ENCODE measurements at regions not wholly inside any gene's neighbourhood (a gene's known extent, or its start where the extent isn't known, plus 50 kb on each side); places are given as distances from the start of the nearest gene placed in this dataset.
"Not testable (repeated sequence)": the region's sequence is repeated elsewhere in the genome, so short reads cannot be mapped to it uniquely, and the experiment has no call there.

DNA sequence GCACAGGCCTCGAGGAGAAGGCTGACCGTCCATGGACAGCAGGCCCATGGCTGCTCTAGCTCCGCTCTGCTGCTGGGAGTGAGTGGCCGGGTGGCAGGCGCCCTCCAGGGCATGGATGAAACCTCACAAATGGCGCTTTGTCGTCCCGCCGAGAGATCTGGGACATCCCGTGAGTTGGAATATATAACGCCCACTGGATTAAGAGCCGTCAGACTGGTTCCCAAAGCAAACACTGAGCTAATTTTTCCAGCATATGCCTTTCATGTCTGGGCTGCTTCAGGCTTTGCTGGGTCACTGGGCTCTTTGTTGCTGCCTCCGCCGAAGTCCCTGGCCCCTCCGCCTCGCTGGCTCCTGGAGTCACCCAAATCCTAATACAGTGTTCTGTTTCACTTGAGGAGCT, 266.3 kb downstream of the FOXL1 start:
- DNase-seq = no peak

DNA sequence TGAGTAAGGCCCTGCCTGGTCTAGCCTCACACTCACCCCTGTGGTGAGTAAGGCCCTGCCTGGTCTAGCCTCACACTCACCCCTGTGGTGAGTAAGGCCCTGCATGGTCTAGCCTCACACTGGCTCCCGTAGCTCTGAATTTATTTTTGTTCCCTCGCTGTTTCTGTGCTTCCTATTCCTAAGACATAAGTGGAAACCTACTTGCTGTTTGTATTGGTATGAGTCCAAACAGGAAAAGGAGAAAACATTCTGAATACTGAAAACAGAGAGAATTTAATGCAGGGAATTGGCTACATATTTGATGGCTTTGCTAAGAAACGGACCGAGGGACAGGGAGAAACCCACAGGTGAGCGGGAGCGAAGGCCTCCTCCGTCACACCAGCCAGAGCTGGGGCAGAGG, 267.8 kb downstream of the FOXL1 start:
- DNase-seq = no peak

DNA sequence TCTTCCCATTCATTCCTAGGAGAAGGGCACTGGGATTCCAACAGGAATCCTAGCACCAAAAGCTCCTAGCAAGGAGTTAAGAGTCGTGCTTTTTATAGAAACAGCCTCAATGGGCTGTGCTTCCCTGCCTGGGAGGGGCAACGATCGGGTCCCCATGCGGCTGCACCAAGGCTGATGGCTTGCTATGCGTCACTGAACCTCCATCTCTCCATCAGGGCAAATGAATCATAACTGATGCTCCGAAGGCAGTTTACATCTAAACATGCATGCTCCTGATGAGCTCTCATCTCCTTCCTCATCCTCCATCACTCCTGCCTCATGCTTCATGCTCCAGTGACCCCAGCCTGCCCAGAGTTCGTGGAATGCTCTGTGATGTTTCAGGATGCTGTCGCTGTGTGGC, 270.5 kb downstream of the FOXL1 start:
- no peak for DNase-seq

DNA sequence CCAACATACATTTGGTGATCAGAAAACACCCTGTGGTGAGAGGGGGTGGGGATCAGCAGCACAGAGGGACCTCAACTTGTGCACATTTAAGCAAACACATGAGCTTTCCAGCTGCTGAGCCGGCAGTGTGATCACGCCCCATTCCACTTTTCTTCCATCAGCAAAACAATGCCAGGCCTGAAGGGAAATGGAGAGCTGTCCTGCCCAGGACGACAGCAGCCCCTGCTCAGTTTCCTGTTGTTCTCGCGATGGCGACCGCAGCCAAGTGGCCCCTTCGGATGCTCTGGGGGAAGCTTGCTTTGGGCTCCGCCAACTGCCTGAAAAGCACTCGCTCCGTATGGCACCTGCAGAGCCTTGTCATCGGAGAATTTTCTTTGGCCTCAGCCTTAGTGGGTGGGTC, 272.3 kb downstream of the FOXL1 start:
- no peak for DNase-seq

DNA sequence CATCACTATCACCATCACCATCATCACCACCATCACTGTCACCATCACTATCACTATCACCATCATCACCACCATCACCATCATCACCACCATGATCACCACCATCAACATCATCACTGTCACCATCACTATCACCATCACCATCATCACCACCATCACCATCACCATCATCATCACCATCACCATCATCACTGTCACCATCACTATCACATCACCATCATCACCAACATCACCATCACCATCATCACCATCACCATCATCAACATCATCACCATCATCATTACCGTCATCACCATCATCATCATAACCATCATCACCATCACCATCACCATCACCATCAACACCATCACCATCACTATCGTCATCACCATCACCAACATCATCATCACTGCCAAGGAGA, 273.8 kb downstream of the FOXL1 start:
- no peak for DNase-seq

DNA sequence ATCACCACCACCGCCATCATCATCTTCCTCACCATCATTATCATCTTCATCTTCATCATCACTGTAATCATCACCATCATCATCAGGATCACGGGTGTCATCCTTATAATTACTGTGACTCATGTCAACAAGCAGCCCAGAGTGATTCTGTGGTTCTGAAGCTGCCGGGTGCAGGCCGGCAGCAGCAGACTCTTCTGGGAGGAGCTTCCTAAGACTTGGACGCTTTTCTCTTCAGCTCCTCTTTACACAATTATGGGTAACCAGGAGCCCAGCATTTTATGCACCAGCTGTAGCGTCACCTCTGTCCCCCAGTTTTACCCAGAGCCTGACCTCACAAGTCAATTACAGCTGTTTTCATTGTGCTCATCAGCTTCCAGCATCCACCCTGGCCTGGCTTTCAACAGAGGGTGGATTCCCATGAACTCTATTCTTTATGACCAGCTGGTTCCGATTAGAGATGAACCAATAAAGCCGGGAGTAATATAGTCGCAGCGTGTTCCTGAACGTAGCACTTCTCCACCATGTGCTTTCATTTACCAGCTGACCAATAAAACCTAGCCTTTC, 275.8 kb downstream of the FOXL1 start:
- DNase-seq = no peak

DNA sequence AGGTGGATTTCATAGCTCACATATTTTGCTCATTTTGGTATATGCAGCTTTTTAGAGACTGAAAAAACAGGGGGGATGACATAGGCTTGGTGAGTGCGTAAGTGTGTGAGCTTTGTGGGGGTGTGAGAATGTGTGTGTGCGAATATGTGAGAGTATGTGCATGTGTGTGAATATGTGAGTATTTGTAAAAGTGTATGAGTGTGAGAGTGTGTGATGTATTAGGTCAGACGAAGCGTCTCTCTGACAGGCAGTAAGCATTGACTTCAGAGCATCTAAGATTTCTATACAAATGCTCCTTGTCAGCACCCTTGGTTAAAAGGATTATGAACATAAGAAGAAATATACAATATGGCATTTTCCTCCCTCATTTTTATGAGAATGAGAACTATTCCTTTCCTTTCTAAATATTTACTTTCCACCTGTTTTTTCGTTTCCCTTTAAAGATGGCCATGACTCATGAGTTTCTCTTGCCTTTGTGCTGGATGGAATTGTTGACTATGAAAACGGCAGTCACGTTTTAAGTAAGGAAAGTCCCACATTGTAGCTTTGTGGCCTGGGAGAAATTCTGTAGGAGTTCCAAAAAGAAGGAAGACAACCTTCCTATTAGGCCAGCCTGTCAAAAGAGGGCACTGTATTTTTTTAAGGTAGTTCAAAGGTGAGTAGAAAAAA, 276.4 kb downstream of the FOXL1 start:
- no peak for DNase-seq

DNA sequence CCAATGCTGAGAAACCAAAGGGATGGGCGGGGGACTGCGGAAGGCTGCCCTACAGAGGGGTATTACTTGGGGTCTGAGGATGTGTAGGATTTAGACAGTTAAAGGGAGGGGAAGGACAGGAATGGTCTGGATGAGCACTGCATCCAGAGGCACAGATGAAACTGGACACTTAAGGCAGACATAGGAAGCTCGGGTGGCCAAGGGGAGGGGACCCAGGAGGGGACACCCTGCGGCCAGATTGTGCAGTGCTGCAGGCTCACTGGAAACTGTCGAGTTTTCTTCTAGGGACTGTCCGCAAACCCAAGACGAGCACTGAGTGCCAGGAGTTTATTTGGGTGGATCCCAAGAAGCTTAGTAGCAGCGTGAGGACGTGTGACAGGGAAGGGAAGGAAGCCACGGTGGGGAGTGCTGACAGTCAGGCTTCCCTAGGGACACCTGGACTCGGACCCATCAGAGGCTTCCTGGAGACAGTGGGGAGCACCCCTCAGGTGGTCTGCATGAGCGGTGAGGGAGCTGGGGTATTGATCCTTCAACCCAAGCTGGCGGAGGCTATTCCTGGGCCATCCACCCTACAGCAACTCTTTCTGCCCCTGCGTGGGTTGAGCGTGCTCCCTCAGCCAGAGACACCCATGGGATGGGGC, 278.7 kb downstream of the FOXL1 start:
- no peak for DNase-seq

DNA sequence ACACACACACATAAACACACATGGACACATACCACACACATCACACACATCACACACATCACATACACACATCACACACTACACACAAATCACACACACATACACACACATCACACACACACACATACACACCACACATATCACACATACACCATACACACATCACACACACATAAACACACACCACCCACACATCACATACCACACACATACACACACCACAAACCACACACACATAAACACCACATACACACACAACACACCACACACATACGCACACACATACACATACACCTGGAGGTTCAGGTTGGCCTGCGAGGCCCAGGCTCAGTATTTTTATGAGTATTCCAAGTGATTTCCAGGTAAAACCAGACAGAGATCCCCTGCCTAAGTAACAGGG, 279.5 kb downstream of the FOXL1 start:
- DNase-seq = no peak

DNA sequence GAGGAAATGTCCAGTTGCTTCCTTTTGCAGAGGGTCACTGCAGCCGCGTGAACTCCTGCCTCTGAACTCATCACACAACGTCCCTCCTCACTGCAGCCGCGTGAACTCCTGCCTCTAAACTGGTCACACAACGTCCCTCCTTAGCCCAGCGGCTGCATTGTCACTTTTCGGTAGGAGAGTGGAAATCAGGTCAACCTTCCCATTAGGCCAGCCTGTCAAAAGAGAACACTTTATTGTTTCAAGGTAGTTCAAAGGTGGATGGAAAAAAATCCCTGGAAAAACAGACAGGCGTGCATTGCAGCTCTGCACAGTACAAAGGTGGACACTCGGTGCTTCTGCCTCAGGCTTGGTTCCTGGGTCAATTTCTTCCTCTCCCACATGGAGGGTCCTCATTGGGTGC, 280.2 kb downstream of the FOXL1 start:
- DNase-seq = no peak

DNA sequence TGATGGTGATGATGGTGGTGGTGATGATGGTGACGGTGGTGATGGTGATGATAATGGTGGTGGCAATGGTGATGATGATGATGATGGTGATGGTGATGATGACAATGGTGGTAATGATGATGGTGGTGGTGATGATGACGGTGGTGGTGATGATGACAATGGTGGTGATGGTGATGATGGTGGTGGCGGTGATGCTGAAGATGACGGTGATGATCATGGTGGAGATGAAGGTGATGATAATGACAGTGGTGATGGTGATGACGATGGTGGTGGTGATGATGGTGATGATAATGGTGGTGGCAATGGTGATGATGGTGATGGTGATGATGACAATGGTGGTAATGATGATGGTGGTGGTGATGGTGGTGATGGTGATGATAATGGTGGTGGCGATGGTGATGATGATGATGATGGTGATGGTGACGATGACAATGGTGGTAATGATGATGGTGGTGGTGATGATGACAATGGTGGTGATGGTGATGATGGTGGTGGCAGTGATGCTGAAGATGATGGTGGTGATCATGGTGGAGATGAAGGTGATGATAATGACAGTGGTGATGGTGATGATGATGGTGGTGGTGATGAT, 283.0 kb downstream of the FOXL1 start:
- DNase-seq = not testable (repeated sequence)

DNA sequence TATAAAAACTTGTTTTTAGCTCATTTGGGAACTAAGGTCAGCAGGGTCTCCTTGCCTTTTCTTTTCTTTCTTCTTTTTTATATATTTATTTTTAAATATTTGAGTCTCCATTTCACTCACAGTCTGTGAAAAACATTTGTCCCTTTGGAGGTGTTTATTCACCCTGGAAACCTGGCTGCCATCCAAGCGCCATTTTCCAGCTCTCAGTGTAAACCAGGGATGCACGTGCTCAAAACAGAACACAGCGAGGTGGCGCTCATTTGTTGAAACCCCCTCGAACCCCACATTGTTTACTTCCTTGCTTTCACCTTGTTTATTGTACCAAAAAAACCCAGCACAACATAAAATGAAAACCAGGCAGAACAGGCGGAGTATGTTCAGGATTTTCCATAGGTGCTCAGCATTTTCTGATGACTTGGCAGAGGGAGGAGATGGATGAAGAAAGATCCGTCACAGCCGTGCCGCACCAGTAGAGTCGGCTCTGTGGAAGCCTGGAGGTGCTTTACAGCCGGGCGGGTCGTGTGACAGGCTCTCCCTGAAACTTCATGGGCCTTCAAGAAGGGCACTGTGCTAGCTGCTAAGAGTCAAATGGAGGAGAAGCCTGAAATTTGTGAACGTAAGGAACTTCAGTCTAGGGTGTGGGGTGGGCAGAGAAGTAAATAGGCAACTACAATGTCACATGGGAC, 284.4 kb downstream of the FOXL1 start:
- DNase-seq = peak; percentile 6

DNA sequence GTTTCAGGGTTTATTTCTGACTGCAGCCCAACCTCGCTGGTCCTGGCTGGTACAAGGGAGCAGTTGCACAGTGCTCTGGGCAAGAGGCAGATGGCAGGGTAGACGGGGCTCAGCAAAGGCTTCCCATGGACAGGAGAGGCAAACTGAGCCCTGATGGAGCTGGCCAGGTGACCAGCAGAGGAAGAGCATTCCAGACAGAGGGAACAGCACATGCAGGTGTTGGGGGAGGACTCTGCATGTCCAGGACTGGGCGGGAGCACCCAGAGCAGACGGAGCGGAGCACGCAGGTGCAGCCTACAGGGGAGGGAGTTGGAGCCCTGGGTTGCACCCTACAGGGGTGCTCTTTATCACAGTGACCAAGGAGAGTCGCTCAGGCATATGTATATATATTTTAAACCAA, 285.3 kb downstream of the FOXL1 start:
- no peak for DNase-seq

DNA sequence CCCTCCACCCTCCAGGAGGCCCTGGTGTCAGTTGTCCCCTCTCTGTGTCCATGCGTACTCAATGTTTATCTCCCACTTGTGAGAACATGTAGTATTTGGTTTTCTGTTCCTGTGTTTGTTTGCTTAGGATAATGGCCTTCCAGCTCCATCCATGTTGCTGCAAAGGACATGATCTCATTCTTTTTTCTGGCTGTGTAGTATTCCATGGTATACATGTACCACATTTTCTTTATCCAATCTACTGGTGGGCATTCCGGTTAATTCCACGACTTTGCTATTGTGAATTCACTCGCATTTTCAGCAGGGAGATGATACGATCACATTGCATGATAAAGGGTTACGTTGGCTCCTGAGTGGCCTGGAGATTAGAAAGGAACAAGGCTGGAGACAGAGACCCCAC, 286.2 kb downstream of the FOXL1 start:
- DNase-seq = no peak

DNA sequence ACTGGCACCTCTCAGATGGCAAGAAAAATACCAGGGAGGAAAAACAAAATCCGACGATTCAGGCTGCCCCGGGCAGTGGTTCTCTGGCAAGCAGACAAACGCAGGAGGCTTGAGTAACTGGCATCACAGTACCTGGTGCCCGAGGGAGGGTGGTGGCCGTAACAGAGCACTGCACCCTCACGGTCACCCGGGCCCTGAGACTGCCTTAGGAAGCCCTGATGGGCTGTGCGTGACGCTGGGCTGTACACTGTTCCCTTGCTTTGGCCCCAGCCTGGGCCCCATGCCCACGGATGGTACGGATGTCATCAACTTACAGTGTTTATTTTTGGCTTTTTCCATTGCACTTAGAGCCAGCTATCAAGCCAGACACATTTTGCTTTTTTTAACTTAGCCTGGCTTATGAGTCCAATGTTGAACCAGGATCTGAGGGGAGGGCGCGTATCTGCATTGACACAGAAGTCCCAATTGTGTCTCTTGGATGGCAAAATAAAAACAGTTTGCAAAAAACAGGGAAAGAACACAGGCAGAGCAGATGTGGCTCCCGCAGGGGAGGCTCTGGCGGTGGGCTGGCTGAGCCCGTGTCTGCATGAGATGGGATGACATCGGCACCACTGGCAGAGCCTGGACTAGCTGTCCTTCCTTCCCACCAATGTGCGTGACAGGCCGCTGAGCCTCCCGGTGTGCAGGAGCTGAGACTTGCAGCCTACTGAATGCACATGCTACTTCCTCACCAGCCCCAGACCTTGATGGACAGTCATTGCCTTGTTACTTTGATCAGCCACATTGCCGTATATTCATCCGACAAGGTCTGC, 287.7 kb downstream of the FOXL1 start:
- no peak for DNase-seq

DNA sequence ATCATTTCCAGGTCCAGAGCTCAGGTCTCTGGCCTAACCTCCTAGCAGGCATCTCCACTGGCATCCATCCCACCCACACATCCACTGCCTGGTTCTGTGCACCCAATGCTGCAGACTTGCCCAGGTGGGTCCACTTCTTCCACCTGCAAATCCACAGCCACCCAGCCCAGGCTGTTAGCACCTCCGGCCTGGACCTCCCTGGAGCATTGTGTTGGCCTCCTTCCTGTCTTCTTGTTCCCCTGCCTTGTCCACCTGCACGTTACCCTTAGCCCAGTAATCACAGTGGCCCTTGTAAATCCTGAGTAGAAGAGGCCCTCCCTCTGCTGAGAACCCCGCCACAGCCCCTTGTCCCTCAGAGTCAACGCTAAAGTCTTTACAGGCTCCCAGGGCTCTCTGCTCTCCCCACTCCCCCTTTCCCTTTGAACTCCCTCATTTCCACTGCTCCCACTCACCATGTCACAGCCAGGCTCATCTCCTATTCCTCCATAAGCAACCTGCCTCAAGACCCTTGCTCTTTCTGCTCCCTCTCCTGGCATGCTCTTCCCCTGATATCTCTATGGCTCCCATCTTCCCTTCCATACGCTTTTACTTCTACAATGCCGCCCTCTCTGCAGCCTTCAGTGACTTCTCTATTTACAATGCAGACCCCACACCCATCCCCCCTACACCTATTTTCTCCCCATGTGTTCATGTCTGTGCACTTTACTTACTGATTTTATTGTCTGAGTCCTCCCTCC, 288.8 kb downstream of the FOXL1 start:
- DNase-seq = no peak

DNA sequence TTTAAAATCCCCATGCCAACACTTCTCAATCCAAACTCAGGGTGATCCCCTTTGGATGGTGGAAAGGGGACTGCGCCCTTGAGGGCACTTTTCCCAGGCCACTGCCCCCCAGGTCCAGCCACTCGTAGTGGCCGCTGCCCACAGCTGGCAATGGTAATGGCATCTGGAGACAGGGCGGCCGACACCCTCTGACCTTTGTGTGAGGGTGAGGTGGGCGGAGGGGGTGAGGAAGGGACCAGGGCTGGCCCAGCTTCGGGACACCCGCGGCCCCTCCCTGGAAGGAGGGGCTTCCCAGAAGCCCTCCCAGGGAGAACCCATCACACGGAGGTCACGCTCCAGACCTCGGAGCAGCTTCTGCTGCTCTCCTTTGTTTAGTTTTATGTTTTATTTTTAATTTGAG, 289.7 kb downstream of the FOXL1 start:
- DNase-seq = no peak

DNA sequence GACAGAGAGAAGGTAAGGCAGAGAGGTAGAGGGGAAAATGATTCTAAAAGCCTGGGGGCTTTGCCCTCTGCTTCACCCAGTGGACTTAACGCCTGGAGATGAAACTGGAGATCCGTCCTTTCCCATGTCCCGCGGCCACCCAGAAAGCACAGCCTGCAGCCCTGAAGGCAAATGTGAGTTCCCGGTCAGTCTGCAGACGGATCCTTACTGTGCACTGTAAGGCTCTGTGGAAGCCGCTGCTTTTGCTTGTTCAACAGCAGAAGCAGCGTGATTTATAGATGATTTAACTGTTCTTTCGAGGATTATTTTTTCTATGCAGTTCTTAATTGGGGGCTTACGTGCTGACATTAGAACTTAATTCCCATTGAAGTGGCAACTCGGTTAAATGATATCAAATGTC, 290.4 kb downstream of the FOXL1 start:
- DNase-seq = no peak

DNA sequence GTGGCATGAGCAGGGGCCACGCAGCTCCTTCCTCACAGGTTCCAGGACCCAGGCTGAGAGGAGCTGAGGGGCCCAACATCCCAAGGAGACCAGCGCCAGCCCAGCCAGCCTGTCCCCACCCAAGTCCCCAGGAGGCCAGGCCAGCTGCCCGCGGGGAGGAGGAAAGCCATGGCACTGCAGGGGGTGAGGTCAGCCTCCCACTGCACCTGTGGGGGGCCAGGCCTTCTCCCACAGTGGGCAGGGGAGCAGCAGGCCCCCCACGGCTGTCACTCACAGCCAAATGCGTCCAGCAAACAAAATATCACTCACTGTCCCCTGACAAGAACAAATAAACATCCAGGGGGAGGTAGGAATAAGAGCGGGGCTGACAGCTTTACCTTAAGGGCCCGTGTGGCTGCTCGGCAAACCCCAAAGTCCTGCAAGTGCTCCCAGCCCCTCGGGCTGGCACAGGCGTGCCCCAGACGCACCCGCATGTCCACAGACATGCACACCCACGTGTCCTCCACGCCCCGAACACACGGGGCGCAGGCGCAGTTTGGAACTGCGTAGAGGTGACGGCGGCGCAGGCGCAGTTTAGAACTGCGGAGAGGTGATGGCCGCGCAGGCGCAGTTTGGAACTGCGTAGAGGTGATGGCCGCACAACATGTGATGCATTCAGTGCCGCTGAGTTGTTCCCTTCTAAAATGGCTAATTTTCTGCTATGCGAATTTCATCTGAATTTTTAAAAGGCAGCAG, 291.1 kb downstream of the FOXL1 start:
- DNase-seq = peak; percentile 20

DNA sequence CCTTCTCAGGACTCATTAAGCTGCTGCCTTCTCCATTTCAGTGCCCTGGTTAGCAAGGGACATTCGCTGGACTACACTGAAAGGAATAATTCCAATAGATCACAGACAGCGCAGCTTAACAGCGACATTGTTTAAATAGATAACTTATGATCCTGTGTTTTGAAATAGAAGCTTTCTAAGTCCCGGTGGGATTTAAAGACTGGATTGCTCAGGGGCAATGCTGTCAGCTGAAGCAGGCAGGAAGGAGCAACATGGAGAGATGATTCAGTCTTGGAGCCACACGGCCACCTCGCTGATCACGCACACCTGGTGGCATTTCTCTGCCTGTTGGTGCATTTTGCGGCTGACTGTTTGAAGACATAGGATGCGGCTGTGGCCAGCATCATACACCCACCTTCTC, 292.0 kb downstream of the FOXL1 start:
- no peak for DNase-seq

DNA sequence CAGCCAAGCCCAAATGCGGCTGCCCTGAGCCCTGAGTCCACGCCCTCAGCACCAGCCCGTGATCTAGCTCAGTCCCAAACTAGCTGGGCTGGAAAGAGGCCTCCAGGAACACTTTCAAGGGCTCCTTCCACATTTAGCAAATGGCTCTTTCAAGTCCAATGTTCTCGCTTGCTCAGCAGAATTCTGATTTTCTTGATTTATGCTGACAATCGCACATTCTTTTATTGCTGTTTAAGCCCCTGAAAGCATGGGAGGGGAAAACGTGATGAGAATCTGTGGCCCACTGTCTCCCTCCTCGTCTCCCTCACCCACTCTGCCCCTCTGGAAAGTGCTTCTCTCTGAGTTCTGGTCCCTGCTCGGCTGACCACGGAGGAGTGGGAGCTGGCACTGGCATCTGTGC, 293.8 kb downstream of the FOXL1 start:
- DNase-seq = no peak

All from COR-L47 (cell line).